WERI-Rb-1 (cell line): ENCODE measurements at regions not wholly inside any gene's neighbourhood (a gene's known extent, or its start where the extent isn't known, plus 50 kb on each side); places are given as distances from the start of the nearest gene placed in this dataset.

Experiments used
- DNase-seq: peaks from one replicate; pipeline ENCODE4 v3.0.0-alpha.2; 2020
- H3K27ac ChIP-seq: fragments of 250-450 bp; sonication (Bioruptor Pico); 2 replicates; pipeline ENCODE4 v1.5.1; 2020; ENCODE audit warnings: mild to moderate bottlenecking, moderate library complexity
- H3K27me3 ChIP-seq: fragments of 250-450 bp; sonication (Bioruptor Pico); 2 replicates; pipeline ENCODE4 v1.5.1; 2021; ENCODE audit warnings: mild to moderate bottlenecking, low read depth, moderate library complexity; ENCODE audit not compliant: insufficient read depth, severe bottlenecking
- H3K36me3 ChIP-seq: fragments of 250-450 bp; sonication (Bioruptor Pico); 2 replicates; pipeline ENCODE4 v1.5.1; 2020; ENCODE audit warnings: mild to moderate bottlenecking, moderate library complexity
- H3K4me3 ChIP-seq: 2 replicates; pipeline ENCODE4 v1.5.1; 2011; ENCODE audit warnings: low read depth, mild to moderate bottlenecking, control low read depth, low read length
- H3K9me3 ChIP-seq: fragments of 250-450 bp; sonication (Bioruptor Pico); 2 replicates; pipeline ENCODE4 v1.5.1; 2021; ENCODE audit warnings: mild to moderate bottlenecking, moderate library complexity; ENCODE audit not compliant: severe bottlenecking
- CTCF ChIP-seq: IDR thresholded peaks from 2 replicates; pipeline ENCODE4 v1.5.1; 2011; ENCODE audit warnings: low read depth, mild to moderate bottlenecking, control low read depth, inconsistent platforms, low read length

DNA sequence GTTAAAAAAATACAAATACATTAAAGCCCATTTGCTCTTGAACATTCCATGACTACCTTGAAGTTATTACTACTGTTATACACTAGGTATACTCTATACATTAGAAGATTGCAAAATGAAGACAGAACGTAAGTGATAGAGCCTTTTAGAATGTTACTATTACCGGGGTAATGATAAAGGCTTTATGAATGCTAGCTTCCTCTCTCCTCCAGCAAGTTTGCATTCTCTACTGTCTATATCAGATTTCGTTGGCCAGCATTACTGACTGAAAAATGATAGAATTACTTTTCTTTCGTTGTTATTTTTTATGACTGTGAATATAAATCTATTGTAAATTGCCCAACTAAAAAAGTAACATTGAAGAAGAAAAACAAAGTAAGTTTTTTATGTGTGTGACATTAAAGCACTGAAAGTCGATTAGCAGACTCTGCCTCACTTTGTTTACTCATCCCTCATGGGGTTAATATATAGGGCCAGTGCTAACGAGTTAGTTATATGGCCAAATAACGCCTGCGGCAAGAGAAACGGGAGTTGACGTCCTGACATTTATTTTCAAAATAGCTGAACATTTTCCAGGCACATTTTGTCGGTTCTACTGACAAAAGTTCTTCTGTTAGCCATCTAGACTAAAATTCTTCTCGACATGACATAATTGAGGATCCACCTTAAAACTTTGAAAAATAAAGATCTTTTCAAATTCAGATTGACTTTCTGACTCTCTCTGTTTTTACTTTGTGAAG is 163.8 kb upstream of the KITLG start:
- DNase-seq, result no peak
- H3K4me3 ChIP-seq, result no peak overlapping the region
- no peaks in the 10 kb centered on the region for H3K27me3 ChIP-seq
- H3K36me3 ChIP-seq, result no peaks in the 10 kb centered on the region
- H3K9me3 ChIP-seq, result no peaks in the 10 kb centered on the region
- no peak overlapping the region for H3K27ac ChIP-seq
- TF ChIP-seq CTCF, result no peak

- H3K4me3 ChIP-seq, result no peak overlapping the region
- H3K27me3 ChIP-seq, result no peaks in the 10 kb centered on the region
- H3K36me3 ChIP-seq, result no peaks in the 10 kb centered on the region
- no peaks in the 10 kb centered on the region for H3K9me3 ChIP-seq
- no peak for DNase-seq
- no peak overlapping the region for H3K27ac ChIP-seq
- no peak for TF ChIP-seq CTCF
Observed at GRCh38 chr12:88737838-88738472, 157.7 kb upstream of the KITLG start.

DNA sequence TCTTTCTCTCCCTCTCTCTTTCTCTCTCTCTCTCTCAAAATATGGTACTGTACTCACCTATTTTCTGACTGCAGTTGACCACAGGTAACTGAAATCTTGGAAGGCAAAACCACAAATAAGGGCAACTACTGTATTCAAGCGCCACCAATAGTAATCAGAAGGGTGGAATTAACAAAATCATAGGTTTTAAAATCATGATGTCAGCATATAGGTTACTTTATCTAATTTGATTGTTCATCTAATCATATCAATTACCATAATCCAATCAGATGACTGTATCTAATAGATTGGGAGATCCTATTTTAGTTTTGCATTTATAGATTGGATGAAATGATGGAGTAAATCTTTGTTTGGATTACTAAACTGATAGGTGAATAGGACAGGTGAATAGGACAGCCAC is 155.8 kb upstream of the KITLG start:
- Histone ChIP-seq H3K27ac (no peak overlapping the region), H3K4me3 (no peak overlapping the region), H3K9me3 (no peaks in the 10 kb centered on the region), H3K36me3 (no peaks in the 10 kb centered on the region), H3K27me3 (no peaks in the 10 kb centered on the region)
- no peak for DNase-seq
- no peak for TF ChIP-seq CTCF

DNA sequence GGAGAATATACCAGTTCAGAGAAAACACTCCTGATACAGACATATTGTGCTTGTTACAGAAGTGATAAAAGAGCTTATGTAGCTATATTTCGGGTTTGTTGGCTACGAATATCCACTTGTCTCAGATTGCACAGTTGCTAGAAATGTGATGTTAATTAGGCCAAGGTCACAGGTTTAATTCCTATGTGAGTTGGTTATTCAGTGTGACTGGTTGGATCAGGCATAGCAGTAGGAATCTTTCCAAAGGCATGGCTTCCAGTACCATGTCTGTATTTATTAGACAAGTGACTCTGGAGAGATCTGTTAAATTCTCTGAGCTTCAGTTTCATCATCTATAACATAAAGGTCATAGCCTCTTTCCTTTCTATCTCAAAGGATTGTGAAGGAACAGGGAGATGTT is 152.7 kb upstream of the KITLG start:
- Histone ChIP-seq H3K27me3 (no peaks in the 10 kb centered on the region), H3K9me3 (no peaks in the 10 kb centered on the region), H3K4me3 (no peak overlapping the region), H3K36me3 (no peaks in the 10 kb centered on the region), H3K27ac (no peak overlapping the region)
- no peak for TF ChIP-seq CTCF
- no peak for DNase-seq

- Histone ChIP-seq H3K27ac (no peak overlapping the region), H3K36me3 (no peaks in the 10 kb centered on the region), H3K4me3 (no peak overlapping the region), H3K27me3 (peaks cover 2% of the 10 kb centered on the region), H3K9me3 (no peaks in the 10 kb centered on the region)
- no peak for TF ChIP-seq CTCF
- DNase-seq, result no peak
Observed at GRCh38 chr12:88729196-88729595, 148.9 kb upstream of the KITLG start.
